ENCODE measurements at regions not wholly inside any gene's neighbourhood (a gene's known extent, or its start where the extent isn't known, plus 50 kb on each side); places are given as distances from the start of the nearest gene placed in this dataset.

DNA sequence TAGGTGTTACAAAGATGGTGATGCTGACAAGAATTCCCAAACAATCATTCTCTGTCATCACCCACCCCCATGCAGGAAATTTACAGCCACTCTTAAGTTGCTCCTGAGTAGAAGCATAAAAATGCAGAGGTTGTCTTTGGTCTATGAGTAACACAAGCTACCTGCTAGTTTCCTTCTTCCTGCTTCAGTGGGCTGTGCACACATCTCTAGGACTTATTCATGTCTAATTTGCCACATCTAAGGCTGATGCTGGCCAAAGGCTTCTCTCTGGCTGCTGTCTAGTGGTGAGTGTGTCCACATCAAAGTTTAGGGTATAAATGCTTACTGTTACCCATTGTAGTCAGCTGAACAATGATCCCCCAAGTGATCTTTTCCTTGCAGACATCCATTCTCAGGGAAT lies 662.5 kb downstream of the TYW1 start:
- no peak for DNase-seq (ENCODE audit: low spot score)
- TF ChIP-seq FOXA2 (IDR thresholded peaks at IDR 0.05), result no peak
- TF ChIP-seq HNF4A (conservative IDR thresholded peaks at IDR 0.05), result no peak
- no peak for TF ChIP-seq HNF4G (IDR thresholded peaks at IDR 0.05)
- TF ChIP-seq NR2F2 (IDR thresholded peaks at IDR 0.05), result no peak
- H3K9ac ChIP-seq (ENCODE audit: low read depth in 1 of 2, low read length in 2 of 2), result no peak overlapping the region
- no peaks in the 10 kb centered on the region for H3K4me1 ChIP-seq (ENCODE audit: control insufficient read depth in 4 of 4, insufficient read depth in 4 of 4, low read length in 3 of 4)
- H3K27me3 ChIP-seq (ENCODE audit: control insufficient read depth in 4 of 4, insufficient read depth in 4 of 4, low read length in 3 of 4), result no peaks in the 10 kb centered on the region
- no peak overlapping the region for H3K27ac ChIP-seq (ENCODE audit: low read depth in 1 of 2, low read length in 2 of 2)
- no peak overlapping the region for H3K4me3 ChIP-seq (ENCODE audit: low read depth in 1 of 3, low read length in 3 of 3)
- H3K36me3 ChIP-seq (ENCODE audit: control insufficient read depth in 4 of 4, insufficient read depth in 3 of 4, low read depth in 1 of 4, low read length in 3 of 4), result no peaks in the 10 kb centered on the region
- H3K9me3 ChIP-seq (ENCODE audit: control insufficient read depth in 4 of 4, low read length in 3 of 4), result no peaks in the 10 kb centered on the region

DNA sequence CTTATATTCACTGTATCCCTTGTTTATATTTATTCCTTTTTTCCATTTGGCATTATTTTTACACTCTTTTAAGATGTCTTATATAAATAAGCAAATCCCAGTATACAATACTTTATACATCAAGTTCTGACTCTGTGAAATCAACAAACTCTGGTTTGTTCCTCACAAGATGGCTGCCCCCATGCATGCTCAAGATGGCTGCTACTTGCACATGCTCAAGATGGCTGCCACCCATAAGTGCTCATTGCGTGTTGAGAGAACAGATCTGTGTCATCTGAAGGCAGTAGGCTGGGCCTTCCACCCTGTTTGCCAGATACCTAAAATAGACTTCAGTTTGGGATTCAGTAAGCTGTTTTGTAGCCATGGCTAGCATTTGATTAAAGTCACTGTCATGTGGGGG lies 666.2 kb downstream of the TYW1 start:
- H3K27ac ChIP-seq (ENCODE audit: low read depth in 1 of 2, low read length in 2 of 2), result no peak overlapping the region
- no peak overlapping the region for H3K4me3 ChIP-seq (ENCODE audit: low read depth in 1 of 3, low read length in 3 of 3)
- H3K9me3 ChIP-seq (ENCODE audit: control insufficient read depth in 4 of 4, low read length in 3 of 4), result no peaks in the 10 kb centered on the region
- TF ChIP-seq TAF1 (conservative IDR thresholded peaks at IDR 0.05), result no peak
- TF ChIP-seq, protein P1, sequence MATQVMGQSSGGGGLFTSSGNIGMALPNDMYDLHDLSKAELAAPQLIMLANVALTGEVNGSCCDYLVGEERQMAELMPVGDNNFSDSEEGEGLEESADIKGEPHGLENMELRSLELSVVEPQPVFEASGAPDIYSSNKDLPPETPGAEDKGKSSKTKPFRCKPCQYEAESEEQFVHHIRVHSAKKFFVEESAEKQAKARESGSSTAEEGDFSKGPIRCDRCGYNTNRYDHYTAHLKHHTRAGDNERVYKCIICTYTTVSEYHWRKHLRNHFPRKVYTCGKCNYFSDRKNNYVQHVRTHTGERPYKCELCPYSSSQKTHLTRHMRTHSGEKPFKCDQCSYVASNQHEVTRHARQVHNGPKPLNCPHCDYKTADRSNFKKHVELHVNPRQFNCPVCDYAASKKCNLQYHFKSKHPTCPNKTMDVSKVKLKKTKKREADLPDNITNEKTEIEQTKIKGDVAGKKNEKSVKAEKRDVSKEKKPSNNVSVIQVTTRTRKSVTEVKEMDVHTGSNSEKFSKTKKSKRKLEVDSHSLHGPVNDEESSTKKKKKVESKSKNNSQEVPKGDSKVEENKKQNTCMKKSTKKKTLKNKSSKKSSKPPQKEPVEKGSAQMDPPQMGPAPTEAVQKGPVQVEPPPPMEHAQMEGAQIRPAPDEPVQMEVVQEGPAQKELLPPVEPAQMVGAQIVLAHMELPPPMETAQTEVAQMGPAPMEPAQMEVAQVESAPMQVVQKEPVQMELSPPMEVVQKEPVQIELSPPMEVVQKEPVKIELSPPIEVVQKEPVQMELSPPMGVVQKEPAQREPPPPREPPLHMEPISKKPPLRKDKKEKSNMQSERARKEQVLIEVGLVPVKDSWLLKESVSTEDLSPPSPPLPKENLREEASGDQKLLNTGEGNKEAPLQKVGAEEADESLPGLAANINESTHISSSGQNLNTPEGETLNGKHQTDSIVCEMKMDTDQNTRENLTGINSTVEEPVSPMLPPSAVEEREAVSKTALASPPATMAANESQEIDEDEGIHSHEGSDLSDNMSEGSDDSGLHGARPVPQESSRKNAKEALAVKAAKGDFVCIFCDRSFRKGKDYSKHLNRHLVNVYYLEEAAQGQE (IDR thresholded peaks at IDR 0.05), result no peak
- no peaks in the 10 kb centered on the region for H3K27me3 ChIP-seq (ENCODE audit: control insufficient read depth in 4 of 4, insufficient read depth in 4 of 4, low read length in 3 of 4)
- no peak for DNase-seq (ENCODE audit: low spot score)
- H3K9ac ChIP-seq (ENCODE audit: low read depth in 1 of 2, low read length in 2 of 2), result no peak overlapping the region
- no peaks in the 10 kb centered on the region for H3K36me3 ChIP-seq (ENCODE audit: control insufficient read depth in 4 of 4, insufficient read depth in 3 of 4, low read depth in 1 of 4, low read length in 3 of 4)
- H3K4me1 ChIP-seq (ENCODE audit: control insufficient read depth in 4 of 4, insufficient read depth in 4 of 4, low read length in 3 of 4), result peaks cover 0 to 11% (median 10%) of the 10 kb centered on the region in 4 donors
- WGBS, result 93% methylated on average over 1 of the region's 1 CpG

DNA sequence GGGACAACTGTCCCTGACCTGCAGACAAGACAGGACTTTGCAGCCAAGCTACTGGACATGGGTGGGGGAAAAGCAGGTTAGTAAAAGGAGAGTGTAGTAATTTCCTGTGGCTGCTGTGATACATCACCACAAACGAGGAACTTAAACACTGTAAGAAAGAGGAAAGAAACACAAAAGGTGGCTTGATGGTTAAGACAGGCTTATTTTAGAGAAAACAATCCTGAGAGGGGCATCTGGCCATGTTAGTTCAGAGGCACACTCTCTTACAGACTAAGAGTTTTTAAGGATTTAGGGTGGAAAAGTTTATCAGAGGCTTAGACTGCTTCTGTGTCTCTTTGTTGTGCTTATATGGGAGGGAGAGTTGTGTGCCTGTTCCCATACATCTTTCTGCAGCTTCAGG lies 667.0 kb downstream of the TYW1 start:
- WGBS, result 76% methylated on average over 1 of the region's 1 CpG
- no peak for DNase-seq (ENCODE audit: low spot score)
- Histone ChIP-seq H3K9ac (ENCODE audit: low read depth in 1 of 2, low read length in 2 of 2) (no peak overlapping the region), H3K36me3 (ENCODE audit: control insufficient read depth in 4 of 4, insufficient read depth in 3 of 4, low read depth in 1 of 4, low read length in 3 of 4) (no peaks in the 10 kb centered on the region), H3K27ac (ENCODE audit: low read depth in 1 of 2, low read length in 2 of 2) (no peak overlapping the region), H3K9me3 (ENCODE audit: control insufficient read depth in 4 of 4, low read length in 3 of 4) (no peaks in the 10 kb centered on the region), H3K4me3 (ENCODE audit: low read depth in 1 of 3, low read length in 3 of 3) (no peak overlapping the region), H3K4me1 (ENCODE audit: control insufficient read depth in 4 of 4, insufficient read depth in 4 of 4, low read length in 3 of 4) (peaks cover 0 to 11% (median 10%) of the 10 kb centered on the region in 4 donors), H3K27me3 (ENCODE audit: control insufficient read depth in 4 of 4, insufficient read depth in 4 of 4, low read length in 3 of 4) (no peaks in the 10 kb centered on the region)
- no peak for TF ChIP-seq HNF4A (conservative IDR thresholded peaks at IDR 0.05)
- no peak for TF ChIP-seq NR2F2 (IDR thresholded peaks at IDR 0.05)
- TF ChIP-seq ZBTB33 (IDR thresholded peaks at IDR 0.05), result no peak
- no peak for TF ChIP-seq EGR1 (IDR thresholded peaks at IDR 0.05; ENCODE audit: low read depth in 2 of 2)
- TF ChIP-seq, protein P1 (IDR thresholded peaks at IDR 0.05), result no peak
- TF ChIP-seq GABPA (IDR thresholded peaks at IDR 0.05 in 1 of 2, conservative IDR thresholded peaks at IDR 0.05 in 1 of 2), result no peak
- TF ChIP-seq ATF3 (IDR thresholded peaks at IDR 0.05), result no peak
- TF ChIP-seq, protein P2, sequence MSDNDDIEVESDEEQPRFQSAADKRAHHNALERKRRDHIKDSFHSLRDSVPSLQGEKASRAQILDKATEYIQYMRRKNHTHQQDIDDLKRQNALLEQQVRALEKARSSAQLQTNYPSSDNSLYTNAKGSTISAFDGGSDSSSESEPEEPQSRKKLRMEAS (IDR thresholded peaks at IDR 0.05), result no peak
- TF ChIP-seq HNF4G (IDR thresholded peaks at IDR 0.05), result no peak
- no peak for TF ChIP-seq JUND (IDR thresholded peaks at IDR 0.05)
